PC-9 (cell line): ENCODE measurements at regions not wholly inside any gene's neighbourhood (a gene's known extent, or its start where the extent isn't known, plus 50 kb on each side); places are given as distances from the start of the nearest gene placed in this dataset.

ENCODE experiments used
- BruUV-seq: library from RNA; stranded (reverse); fragments of 400-500 nt; replicated peaks from 2 replicates; lab custom pipeline; 2021; lab: Mats Ljungman, UMichigan
- CTCF ChIA-PET: fragments of 300-600 bp; sonication (Branson Sonifier 250); formaldehyde crosslinking; loops from one replicate; lab custom pipeline; 2022; ENCODE audit warnings: antibody characterized with exemption; lab: Charles Lee
- POLR2A ChIA-PET: fragments of 300-600 bp; sonication (Branson Sonifier 250); formaldehyde crosslinking; loops from one replicate; lab custom pipeline; 2022; ENCODE audit warnings: antibody characterized with exemption; ENCODE audit not compliant: unreplicated experiment; lab: Charles Lee
- DNase-seq, 2 experiments: peaks; one replicate each; pipeline versions ENCODE4 v3.0.0 to v3.0.0-alpha.2; 2015 to 2022; ENCODE audit warnings: mixed read lengths in 1 of 2
- H2AFZ ChIP-seq: fragments of 200-600 bp; sonication (generic); 2 replicates; pipeline ENCODE4 v1.8.1; 2017; ENCODE audit warnings: antibody characterized with exemption
- H3F3A ChIP-seq: fragments of 200-600 bp; sonication (generic); 2 replicates; pipeline ENCODE4 v1.8.1; 2017; ENCODE audit warnings: antibody characterized with exemption, mild to moderate bottlenecking, low read depth; ENCODE audit not compliant: insufficient read depth
- H3K27ac ChIP-seq: fragments of 200-600 bp; sonication (generic); 2 replicates; pipeline ENCODE4 v1.6.1; 2016; ENCODE audit warnings: mixed run types
- H3K27me3 ChIP-seq: fragments of 200-600 bp; sonication (generic); 2 replicates; pipeline ENCODE4 v1.6.1; 2016; ENCODE audit warnings: low read depth, mixed run types; ENCODE audit not compliant: insufficient read depth
- H3K36me3 ChIP-seq: fragments of 200-600 bp; sonication (generic); 2 replicates; pipeline ENCODE4 v1.6.1; 2016; ENCODE audit warnings: low read depth, mixed run types
- H3K4me1 ChIP-seq: fragments of 200-600 bp; sonication (generic); replicated peaks from 2 replicates; pipeline ENCODE4 v1.6.1; 2016; ENCODE audit warnings: mixed run types; ENCODE audit not compliant: insufficient read depth
- H3K4me2 ChIP-seq: fragments of 200-600 bp; sonication (generic); 2 replicates; pipeline ENCODE4 v1.6.1; 2017; ENCODE audit warnings: mixed run types
- H3K4me3 ChIP-seq: fragments of 200-600 bp; sonication (generic); 2 replicates; pipeline ENCODE4 v1.6.1; 2016; ENCODE audit warnings: mixed run types
- H3K79me2 ChIP-seq: fragments of 200-600 bp; sonication (generic); 2 replicates; pipeline ENCODE4 v1.6.1; 2017; ENCODE audit warnings: low read depth, mixed run types
- H3K9me2 ChIP-seq: fragments of 200-600 bp; sonication (generic); 2 replicates; pipeline ENCODE4 v1.8.1; 2017; ENCODE audit warnings: mild to moderate bottlenecking; ENCODE audit not compliant: insufficient read depth
- H3K9me3 ChIP-seq: fragments of 200-600 bp; sonication (generic); 2 replicates; pipeline ENCODE4 v1.8.1; 2016; ENCODE audit warnings: low read depth; ENCODE audit not compliant: insufficient read depth
- H4K20me1 ChIP-seq: fragments of 200-600 bp; sonication (generic); 2 replicates; pipeline ENCODE4 v1.8.1; 2017; ENCODE audit not compliant: insufficient read depth
- EZH2 ChIP-seq: fragments of 200-600 bp; sonication (generic); IDR thresholded peaks from 2 replicates; pipeline ENCODE4 v1.8.0; 2017; ENCODE audit warnings: antibody characterized with exemption, low read depth
- intact Hi-C: fragments of 100-400 bp; cut with micrococcal nuclease; formaldehyde crosslinking; loops from one replicate; pipeline ENCODE4 v1.10.0; 2022; ENCODE audit not compliant: unreplicated experiment
- TF ChIP-seq, protein P1 (sequence below): fragments of 200-600 bp; sonication (generic); conservative IDR thresholded peaks from 2 replicates; pipeline ENCODE4 v1.6.1; 2017; ENCODE audit warnings: mixed run types, antibody characterized with exemption, mild to moderate bottlenecking, moderate library complexity

DNA sequence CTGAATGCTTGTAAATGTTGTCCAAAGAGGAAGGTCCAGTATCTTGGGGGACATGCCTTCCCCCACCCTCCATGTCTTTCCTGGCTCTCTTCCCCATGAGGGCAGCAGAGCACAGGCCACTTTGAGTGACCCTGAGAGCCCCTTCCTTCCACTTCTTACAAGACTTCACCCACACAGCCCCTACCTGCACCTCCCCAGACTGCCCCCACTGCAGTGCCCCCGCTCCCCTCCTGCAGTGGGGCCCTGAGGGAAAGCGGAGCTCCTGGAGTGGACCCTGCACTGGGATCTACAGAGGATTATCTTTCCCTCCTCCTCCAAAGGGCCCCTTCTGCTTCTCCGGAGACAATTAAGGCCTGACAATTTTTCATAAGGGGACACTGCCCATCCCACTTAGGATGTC, 326.8 kb downstream of the TCERG1L start:
- no TSS peak for BruUV-seq
- H3K27me3 ChIP-seq: peaks cover 13% of the 10 kb centered on the region; the same call in 1 of the 2 replicates

DNA sequence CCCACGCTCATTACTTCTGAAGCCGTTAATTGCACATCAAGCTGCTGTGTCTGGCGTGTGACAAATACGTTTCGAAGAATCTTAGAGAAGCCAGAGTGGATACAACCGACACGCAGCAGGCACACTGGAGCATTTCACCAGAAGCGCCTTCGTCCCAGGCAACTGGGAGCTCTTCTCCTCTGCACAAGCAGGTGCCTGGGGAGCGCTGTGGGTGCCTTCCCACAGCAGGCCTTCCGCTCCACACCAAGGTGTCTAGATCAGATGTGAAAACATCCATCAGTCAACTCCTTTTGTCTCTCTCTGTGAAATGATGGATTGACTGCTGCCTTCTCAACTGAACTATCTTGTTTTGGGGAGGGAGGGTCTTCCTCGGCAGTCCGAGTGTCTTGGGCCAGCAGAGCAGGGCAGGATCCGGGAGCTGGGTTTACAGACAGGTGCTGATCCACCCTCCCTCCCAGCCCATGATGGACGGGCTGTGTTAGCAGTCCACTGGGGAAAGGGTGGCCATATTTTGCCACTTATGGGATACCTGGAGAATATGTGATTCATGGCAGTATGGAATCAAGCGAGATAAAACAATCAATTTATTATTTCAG, 326.3 kb downstream of the TCERG1L start:
- no peak overlapping the region for H3K4me2 ChIP-seq
- H3K4me3 ChIP-seq: no peak overlapping the region
- no peaks in the 10 kb centered on the region for H4K20me1 ChIP-seq
- H2AFZ ChIP-seq: no peak overlapping the region
- no TSS peak for BruUV-seq
- no peaks in the 10 kb centered on the region for H3K36me3 ChIP-seq
- no peaks in the 10 kb centered on the region for H3K79me2 ChIP-seq
- intact Hi-C loops: no loop called here
- no peak for DNase-seq
- H3K27ac ChIP-seq: no peak overlapping the region
- no peaks in the 10 kb centered on the region for H3F3A ChIP-seq
- H3K27me3 ChIP-seq: peaks cover 18% of the 10 kb centered on the region; the same call in 1 of the 2 replicates
- no peaks in the 10 kb centered on the region for H3K4me1 ChIP-seq
- TF ChIP-seq, protein P1, sequence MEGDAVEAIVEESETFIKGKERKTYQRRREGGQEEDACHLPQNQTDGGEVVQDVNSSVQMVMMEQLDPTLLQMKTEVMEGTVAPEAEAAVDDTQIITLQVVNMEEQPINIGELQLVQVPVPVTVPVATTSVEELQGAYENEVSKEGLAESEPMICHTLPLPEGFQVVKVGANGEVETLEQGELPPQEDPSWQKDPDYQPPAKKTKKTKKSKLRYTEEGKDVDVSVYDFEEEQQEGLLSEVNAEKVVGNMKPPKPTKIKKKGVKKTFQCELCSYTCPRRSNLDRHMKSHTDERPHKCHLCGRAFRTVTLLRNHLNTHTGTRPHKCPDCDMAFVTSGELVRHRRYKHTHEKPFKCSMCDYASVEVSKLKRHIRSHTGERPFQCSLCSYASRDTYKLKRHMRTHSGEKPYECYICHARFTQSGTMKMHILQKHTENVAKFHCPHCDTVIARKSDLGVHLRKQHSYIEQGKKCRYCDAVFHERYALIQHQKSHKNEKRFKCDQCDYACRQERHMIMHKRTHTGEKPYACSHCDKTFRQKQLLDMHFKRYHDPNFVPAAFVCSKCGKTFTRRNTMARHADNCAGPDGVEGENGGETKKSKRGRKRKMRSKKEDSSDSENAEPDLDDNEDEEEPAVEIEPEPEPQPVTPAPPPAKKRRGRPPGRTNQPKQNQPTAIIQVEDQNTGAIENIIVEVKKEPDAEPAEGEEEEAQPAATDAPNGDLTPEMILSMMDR: no peak
- TF ChIP-seq EZH2: no peak
- ChIA-PET CTCF (no interaction called here), POLR2A (no interaction called here)
- H3K9me2 ChIP-seq: no peaks in the 10 kb centered on the region
- H3K9me3 ChIP-seq: no peaks in the 10 kb centered on the region

More for the DNA sequence above, 326.8 kb downstream of the TCERG1L start:
- TF ChIP-seq EZH2: no peak
- TF ChIP-seq, protein P1: no peak
- Histone ChIP-seq H3K9me3 (no peaks in the 10 kb centered on the region), H3K36me3 (no peaks in the 10 kb centered on the region), H3F3A (no peaks in the 10 kb centered on the region), H4K20me1 (no peaks in the 10 kb centered on the region), H3K4me2 (no peak overlapping the region), H3K79me2 (no peaks in the 10 kb centered on the region), H3K4me3 (no peak overlapping the region), H2AFZ (no peak overlapping the region), H3K27ac (no peak overlapping the region), H3K4me1 (no peaks in the 10 kb centered on the region), H3K9me2 (no peaks in the 10 kb centered on the region)
- no peak for DNase-seq
- intact Hi-C loops: no loop called here
- CTCF ChIA-PET: no interaction called here
- POLR2A ChIA-PET: no interaction called here

DNA sequence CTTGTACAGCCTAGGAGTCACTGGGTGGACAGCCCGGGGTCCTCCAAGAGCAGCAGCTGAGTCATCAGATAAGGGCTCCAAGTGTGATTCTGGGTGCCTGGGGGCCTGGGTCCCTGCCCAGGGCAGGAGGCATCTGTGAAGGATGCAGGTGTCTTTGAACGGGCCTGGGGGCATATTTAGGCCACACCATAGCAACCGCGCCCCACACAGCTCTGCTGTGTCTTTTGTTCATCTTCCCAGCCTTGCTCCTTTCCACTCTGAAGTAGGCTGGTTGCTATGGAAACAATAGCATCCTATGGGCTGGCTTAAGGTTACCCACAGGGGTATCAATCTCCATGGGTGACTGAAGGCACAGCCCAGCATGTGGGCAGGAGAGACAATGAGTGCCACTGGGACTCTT, 324.7 kb downstream of the TCERG1L start:
- ChIA-PET CTCF (no interaction called here), POLR2A (no interaction called here)
- no TSS peak for BruUV-seq
- Histone ChIP-seq H3K4me1 (no peaks in the 10 kb centered on the region), H3K9me3 (no peaks in the 10 kb centered on the region), H3K4me3 (no peak overlapping the region), H4K20me1 (no peaks in the 10 kb centered on the region), H3K27me3 (peaks cover 27% of the 10 kb centered on the region; the same call in 1 of the 2 replicates), H3K79me2 (no peaks in the 10 kb centered on the region), H3K9me2 (no peaks in the 10 kb centered on the region), H3F3A (no peaks in the 10 kb centered on the region), H3K27ac (no peak overlapping the region), H2AFZ (no peak overlapping the region), H3K36me3 (no peaks in the 10 kb centered on the region), H3K4me2 (no peak overlapping the region)
- intact Hi-C loops: no loop called here
- TF ChIP-seq, protein P1: no peak
- no peak for TF ChIP-seq EZH2
- DNase-seq: no peak
